Neural cell (in vitro differentiated cells): ENCODE measurements at regions not wholly inside any gene's neighbourhood (a gene's known extent, or its start where the extent isn't known, plus 50 kb on each side); places are given as distances from the start of the nearest gene placed in this dataset.
A peak's percentile ranks its signal among the peaks of the same experiment; 100 is the strongest.

Experiments used
- H2AFZ ChIP-seq: fragments of 200-600, 300-800 bp; sonication (generic), shearing (Covaris generic); 2 replicates; pipeline ENCODE4 v1.6.0; 2014; ENCODE audit warnings: low read depth, mild to moderate bottlenecking, antibody characterized with exemption, low read length, moderate library complexity
- H3F3A ChIP-seq: fragments of 200-600 bp; shearing (Covaris generic); 2 replicates; pipeline ENCODE4 v1.6.1; 2016; ENCODE audit warnings: mild to moderate bottlenecking, moderate library complexity, mixed read lengths, antibody characterized with exemption, low read length; ENCODE audit not compliant: insufficient read depth, poor library complexity, severe bottlenecking
- H3K27ac ChIP-seq: fragments of 200-600, 300-800 bp; sonication (generic), shearing (Covaris generic); 2 replicates; pipeline ENCODE4 v1.5.1; 2014; ENCODE audit warnings: mild to moderate bottlenecking, low read length, moderate library complexity
- H3K27me3 ChIP-seq: fragments of 300-800, 200-600 bp; sonication (generic), shearing (Covaris generic); 2 replicates; pipeline ENCODE4 v1.6.0; 2014; ENCODE audit warnings: mild to moderate bottlenecking, low read depth, low read length, moderate library complexity; ENCODE audit not compliant: insufficient read depth
- H3K36me3 ChIP-seq: fragments of 300-800, 200-600 bp; sonication (generic), shearing (Covaris generic); 2 replicates; pipeline ENCODE4 v1.5.1; 2014; ENCODE audit warnings: mild to moderate bottlenecking, antibody characterized with exemption, low read length, moderate library complexity; ENCODE audit not compliant: insufficient read depth
- H3K4me2 ChIP-seq: fragments of 300-800, 200-600 bp; sonication (generic), shearing (Covaris generic); 2 replicates; pipeline ENCODE4 v1.6.0; 2014; ENCODE audit warnings: mild to moderate bottlenecking, low read length
- H3K4me3 ChIP-seq: fragments of 300-800, 200-600 bp; sonication (generic), shearing (Covaris generic); 2 replicates; pipeline ENCODE4 v1.5.1; 2014; ENCODE audit warnings: mild to moderate bottlenecking, low read length, moderate library complexity
- H3K79me2 ChIP-seq: fragments of 200-600 bp; shearing (Covaris generic); replicated peaks from 2 replicates; pipeline ENCODE4 v1.6.0; 2014; ENCODE audit warnings: mild to moderate bottlenecking, low read length, moderate library complexity; ENCODE audit not compliant: insufficient read depth
- H3K9ac ChIP-seq: fragments of 300-800, 200-600 bp; sonication (generic), shearing (Covaris generic); 2 replicates; pipeline ENCODE4 v1.6.1; 2016; ENCODE audit warnings: mild to moderate bottlenecking, low read length, mixed read lengths
- H3K9me2 ChIP-seq: fragments of 200-600 bp; shearing (Covaris generic); 2 replicates; pipeline ENCODE4 v1.6.1; 2016; ENCODE audit warnings: mild to moderate bottlenecking, low read length, mixed read lengths; ENCODE audit not compliant: insufficient read depth
- H3K9me3 ChIP-seq: fragments of 200-600, 300-800 bp; sonication (generic), shearing (Covaris generic); 2 replicates; pipeline ENCODE4 v1.6.1; 2016; ENCODE audit warnings: mild to moderate bottlenecking, mixed run types, low read length, moderate library complexity, mixed read lengths
- H4K20me1 ChIP-seq: fragments of 200-600 bp; shearing (Covaris generic); 2 replicates; pipeline ENCODE4 v1.6.1; 2016; ENCODE audit warnings: mild to moderate bottlenecking, mixed run types; ENCODE audit not compliant: insufficient read depth
- EP300 ChIP-seq: fragments of 450-650 bp; conservative IDR thresholded peaks from 2 replicates; pipeline ENCODE4 v1.6.1; 2014; ENCODE audit warnings: antibody characterized with exemption, mild to moderate bottlenecking, moderate library complexity; ENCODE audit not compliant: poor library complexity, severe bottlenecking
- EZH2 ChIP-seq: fragments of 200-600, 300-800 bp; shearing (Covaris generic), sonication (generic); IDR thresholded peaks from 2 replicates; pipeline ENCODE4 v1.6.1; 2014; ENCODE audit warnings: antibody characterized with exemption, low read length, borderline replicate concordance, mild to moderate bottlenecking; ENCODE audit not compliant: insufficient read depth, poor library complexity, severe bottlenecking
- MXI1 ChIP-seq: fragments of 450-650 bp; conservative IDR thresholded peaks from 2 replicates; pipeline ENCODE4 v1.6.1; 2014; ENCODE audit warnings: antibody characterized with exemption, mild to moderate bottlenecking; ENCODE audit not compliant: poor library complexity, severe bottlenecking
- POLR2AphosphoS5 ChIP-seq: IDR thresholded peaks from 2 replicates; pipeline ENCODE4 v1.6.1; 2012
- RAD21 ChIP-seq: fragments of 450-650 bp; conservative IDR thresholded peaks from 2 replicates; pipeline ENCODE4 v1.6.1; 2014; ENCODE audit warnings: antibody characterized with exemption, mild to moderate bottlenecking, moderate library complexity
- SMC3 ChIP-seq: fragments of 450-650 bp; conservative IDR thresholded peaks from 2 replicates; pipeline ENCODE4 v1.6.1; 2014; ENCODE audit warnings: antibody characterized with exemption, mild to moderate bottlenecking, moderate library complexity; ENCODE audit not compliant: poor library complexity
- TAF1 ChIP-seq: IDR thresholded peaks from 2 replicates; pipeline ENCODE4 v1.6.1; 2012; ENCODE audit warnings: low read depth
- TF ChIP-seq, protein P1 (sequence below): fragments of 450-650 bp; IDR thresholded peaks from 2 replicates; pipeline ENCODE4 v1.5.1; 2014; ENCODE audit warnings: antibody characterized with exemption, mild to moderate bottlenecking, moderate library complexity; ENCODE audit not compliant: poor library complexity, severe bottlenecking
- TF ChIP-seq, protein P2 (sequence below): IDR thresholded peaks from 2 replicates; pipeline ENCODE4 v1.6.1; 2012; ENCODE audit warnings: borderline replicate concordance

DNA sequence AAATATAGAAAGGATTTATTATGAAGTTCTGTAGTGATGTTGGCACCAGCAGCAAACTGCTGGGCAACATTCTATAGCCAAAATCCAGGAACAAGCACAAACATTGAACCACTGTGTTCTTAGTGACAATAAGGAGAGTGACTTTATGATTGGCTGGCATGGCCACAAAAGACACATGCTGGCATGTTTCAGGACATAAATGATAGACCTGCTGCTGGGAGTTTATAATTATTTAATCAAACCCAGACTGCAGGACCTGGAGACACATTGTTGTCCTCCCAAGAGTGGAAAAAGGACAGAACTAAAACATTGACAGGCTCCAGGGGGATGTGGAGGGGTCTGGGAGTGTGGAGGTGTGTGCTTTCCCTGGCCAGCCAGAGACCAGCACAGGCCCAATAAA is 255.3 kb upstream of the LRTM1 start:
- Histone ChIP-seq H4K20me1 (no peaks in the 10 kb centered on the region), H3K4me3 (no peak overlapping the region), H3K36me3 (no peaks in the 10 kb centered on the region), H3K27ac (no peak overlapping the region), H3K9me2 (no peaks in the 10 kb centered on the region), H3F3A (no peaks in the 10 kb centered on the region), H3K9me3 (no peaks in the 10 kb centered on the region), H3K9ac (no peak overlapping the region), H2AFZ (no peak overlapping the region), H3K27me3 (no peaks in the 10 kb centered on the region), H3K79me2 (no peaks in the 10 kb centered on the region), H3K4me2 (no peak overlapping the region)
- TF ChIP-seq EP300 = no peak
- TF ChIP-seq RAD21 = no peak
- no peak for TF ChIP-seq POLR2AphosphoS5
- TF ChIP-seq, protein P1, sequence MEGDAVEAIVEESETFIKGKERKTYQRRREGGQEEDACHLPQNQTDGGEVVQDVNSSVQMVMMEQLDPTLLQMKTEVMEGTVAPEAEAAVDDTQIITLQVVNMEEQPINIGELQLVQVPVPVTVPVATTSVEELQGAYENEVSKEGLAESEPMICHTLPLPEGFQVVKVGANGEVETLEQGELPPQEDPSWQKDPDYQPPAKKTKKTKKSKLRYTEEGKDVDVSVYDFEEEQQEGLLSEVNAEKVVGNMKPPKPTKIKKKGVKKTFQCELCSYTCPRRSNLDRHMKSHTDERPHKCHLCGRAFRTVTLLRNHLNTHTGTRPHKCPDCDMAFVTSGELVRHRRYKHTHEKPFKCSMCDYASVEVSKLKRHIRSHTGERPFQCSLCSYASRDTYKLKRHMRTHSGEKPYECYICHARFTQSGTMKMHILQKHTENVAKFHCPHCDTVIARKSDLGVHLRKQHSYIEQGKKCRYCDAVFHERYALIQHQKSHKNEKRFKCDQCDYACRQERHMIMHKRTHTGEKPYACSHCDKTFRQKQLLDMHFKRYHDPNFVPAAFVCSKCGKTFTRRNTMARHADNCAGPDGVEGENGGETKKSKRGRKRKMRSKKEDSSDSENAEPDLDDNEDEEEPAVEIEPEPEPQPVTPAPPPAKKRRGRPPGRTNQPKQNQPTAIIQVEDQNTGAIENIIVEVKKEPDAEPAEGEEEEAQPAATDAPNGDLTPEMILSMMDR = no peak
- TF ChIP-seq, protein P2, sequence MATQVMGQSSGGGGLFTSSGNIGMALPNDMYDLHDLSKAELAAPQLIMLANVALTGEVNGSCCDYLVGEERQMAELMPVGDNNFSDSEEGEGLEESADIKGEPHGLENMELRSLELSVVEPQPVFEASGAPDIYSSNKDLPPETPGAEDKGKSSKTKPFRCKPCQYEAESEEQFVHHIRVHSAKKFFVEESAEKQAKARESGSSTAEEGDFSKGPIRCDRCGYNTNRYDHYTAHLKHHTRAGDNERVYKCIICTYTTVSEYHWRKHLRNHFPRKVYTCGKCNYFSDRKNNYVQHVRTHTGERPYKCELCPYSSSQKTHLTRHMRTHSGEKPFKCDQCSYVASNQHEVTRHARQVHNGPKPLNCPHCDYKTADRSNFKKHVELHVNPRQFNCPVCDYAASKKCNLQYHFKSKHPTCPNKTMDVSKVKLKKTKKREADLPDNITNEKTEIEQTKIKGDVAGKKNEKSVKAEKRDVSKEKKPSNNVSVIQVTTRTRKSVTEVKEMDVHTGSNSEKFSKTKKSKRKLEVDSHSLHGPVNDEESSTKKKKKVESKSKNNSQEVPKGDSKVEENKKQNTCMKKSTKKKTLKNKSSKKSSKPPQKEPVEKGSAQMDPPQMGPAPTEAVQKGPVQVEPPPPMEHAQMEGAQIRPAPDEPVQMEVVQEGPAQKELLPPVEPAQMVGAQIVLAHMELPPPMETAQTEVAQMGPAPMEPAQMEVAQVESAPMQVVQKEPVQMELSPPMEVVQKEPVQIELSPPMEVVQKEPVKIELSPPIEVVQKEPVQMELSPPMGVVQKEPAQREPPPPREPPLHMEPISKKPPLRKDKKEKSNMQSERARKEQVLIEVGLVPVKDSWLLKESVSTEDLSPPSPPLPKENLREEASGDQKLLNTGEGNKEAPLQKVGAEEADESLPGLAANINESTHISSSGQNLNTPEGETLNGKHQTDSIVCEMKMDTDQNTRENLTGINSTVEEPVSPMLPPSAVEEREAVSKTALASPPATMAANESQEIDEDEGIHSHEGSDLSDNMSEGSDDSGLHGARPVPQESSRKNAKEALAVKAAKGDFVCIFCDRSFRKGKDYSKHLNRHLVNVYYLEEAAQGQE = no peak
- TF ChIP-seq MXI1 = no peak
- no peak for TF ChIP-seq EZH2

GRCh38 chr3:55180936-55181535 is 253.2 kb upstream of the LRTM1 start:
- Histone ChIP-seq H3K27ac (no peak overlapping the region), H3F3A (no peaks in the 10 kb centered on the region), H3K9me2 (no peaks in the 10 kb centered on the region), H3K79me2 (no peaks in the 10 kb centered on the region), H3K27me3 (no peaks in the 10 kb centered on the region), H3K4me2 (no peak overlapping the region), H3K9me3 (no peaks in the 10 kb centered on the region), H3K4me3 (no peak overlapping the region), H2AFZ (no peak overlapping the region), H3K9ac (no peak overlapping the region), H4K20me1 (no peaks in the 10 kb centered on the region), H3K36me3 (no peaks in the 10 kb centered on the region)
- TF ChIP-seq TAF1 = no peak
- TF ChIP-seq, protein P2 = no peak
- no peak for TF ChIP-seq POLR2AphosphoS5
- TF ChIP-seq SMC3 = no peak
- TF ChIP-seq, protein P1 = peak; percentile 45
- TF ChIP-seq RAD21 = no peak
- TF ChIP-seq EZH2 = no peak
